ENCODE measurements at regions not wholly inside any gene's neighbourhood (a gene's known extent, or its start where the extent isn't known, plus 50 kb on each side); places are given as distances from the start of the nearest gene placed in this dataset.

DNA sequence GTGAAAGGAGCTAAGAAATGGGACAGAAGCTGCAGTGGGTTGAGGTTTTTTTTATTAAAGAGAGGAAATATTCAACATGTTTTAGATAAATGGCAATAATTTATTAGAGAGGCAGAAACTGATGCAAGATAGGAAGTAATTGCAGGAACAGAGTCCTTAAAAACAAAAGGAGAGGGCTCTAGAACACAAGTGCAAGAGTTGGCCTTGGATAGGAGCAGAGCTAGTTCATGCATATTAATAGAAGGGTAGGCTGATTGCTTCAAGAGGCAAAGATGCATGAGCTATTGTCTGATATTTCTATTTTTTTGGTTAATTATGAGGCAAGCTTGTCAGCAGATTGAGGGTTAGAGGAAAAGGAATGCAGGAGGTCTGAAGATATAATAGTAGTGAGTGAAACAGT is 91.0 kb upstream of the GPRIN3 start:
- TF ChIP-seq, protein P1, sequence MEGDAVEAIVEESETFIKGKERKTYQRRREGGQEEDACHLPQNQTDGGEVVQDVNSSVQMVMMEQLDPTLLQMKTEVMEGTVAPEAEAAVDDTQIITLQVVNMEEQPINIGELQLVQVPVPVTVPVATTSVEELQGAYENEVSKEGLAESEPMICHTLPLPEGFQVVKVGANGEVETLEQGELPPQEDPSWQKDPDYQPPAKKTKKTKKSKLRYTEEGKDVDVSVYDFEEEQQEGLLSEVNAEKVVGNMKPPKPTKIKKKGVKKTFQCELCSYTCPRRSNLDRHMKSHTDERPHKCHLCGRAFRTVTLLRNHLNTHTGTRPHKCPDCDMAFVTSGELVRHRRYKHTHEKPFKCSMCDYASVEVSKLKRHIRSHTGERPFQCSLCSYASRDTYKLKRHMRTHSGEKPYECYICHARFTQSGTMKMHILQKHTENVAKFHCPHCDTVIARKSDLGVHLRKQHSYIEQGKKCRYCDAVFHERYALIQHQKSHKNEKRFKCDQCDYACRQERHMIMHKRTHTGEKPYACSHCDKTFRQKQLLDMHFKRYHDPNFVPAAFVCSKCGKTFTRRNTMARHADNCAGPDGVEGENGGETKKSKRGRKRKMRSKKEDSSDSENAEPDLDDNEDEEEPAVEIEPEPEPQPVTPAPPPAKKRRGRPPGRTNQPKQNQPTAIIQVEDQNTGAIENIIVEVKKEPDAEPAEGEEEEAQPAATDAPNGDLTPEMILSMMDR (IDR thresholded peaks at IDR 0.05; ENCODE audit: low read length), result no peak
- TF ChIP-seq EZH2phosphoT487 (IDR thresholded peaks at IDR 0.05; ENCODE audit: low read length), result no peak
- TF ChIP-seq EZH2 (optimal IDR thresholded peaks at IDR 0.05; ENCODE audit: low read depth, low read length), result no peak

All from MM.1S (cell line).